ENCODE measurements at regions not wholly inside any gene's neighbourhood (a gene's known extent, or its start where the extent isn't known, plus 50 kb on each side); places are given as distances from the start of the nearest gene placed in this dataset.

- H3K36me3 ChIP-seq (ENCODE audit: control insufficient read depth in 2 of 3, insufficient read depth in 3 of 3, low read length in 3 of 3): no peaks in the 10 kb centered on the region
Observed at GRCh38 chr7:109752068-109752467, 1182.4 kb downstream of the DNAJB9 start.

GRCh38 chr7:109757713-109758112, 1188.0 kb downstream of the DNAJB9 start:
- TF ChIP-seq, protein P1, sequence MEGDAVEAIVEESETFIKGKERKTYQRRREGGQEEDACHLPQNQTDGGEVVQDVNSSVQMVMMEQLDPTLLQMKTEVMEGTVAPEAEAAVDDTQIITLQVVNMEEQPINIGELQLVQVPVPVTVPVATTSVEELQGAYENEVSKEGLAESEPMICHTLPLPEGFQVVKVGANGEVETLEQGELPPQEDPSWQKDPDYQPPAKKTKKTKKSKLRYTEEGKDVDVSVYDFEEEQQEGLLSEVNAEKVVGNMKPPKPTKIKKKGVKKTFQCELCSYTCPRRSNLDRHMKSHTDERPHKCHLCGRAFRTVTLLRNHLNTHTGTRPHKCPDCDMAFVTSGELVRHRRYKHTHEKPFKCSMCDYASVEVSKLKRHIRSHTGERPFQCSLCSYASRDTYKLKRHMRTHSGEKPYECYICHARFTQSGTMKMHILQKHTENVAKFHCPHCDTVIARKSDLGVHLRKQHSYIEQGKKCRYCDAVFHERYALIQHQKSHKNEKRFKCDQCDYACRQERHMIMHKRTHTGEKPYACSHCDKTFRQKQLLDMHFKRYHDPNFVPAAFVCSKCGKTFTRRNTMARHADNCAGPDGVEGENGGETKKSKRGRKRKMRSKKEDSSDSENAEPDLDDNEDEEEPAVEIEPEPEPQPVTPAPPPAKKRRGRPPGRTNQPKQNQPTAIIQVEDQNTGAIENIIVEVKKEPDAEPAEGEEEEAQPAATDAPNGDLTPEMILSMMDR (IDR thresholded peaks at IDR 0.05; ENCODE audit: borderline replicate concordance, extremely low read depth, insufficient read depth): no peak
- Histone ChIP-seq H3K36me3 (ENCODE audit: control insufficient read depth in 2 of 3, insufficient read depth in 3 of 3, low read length in 3 of 3) (no peaks in the 10 kb centered on the region), H3K9ac (ENCODE audit: low read length in 3 of 3) (no peak overlapping the region), H3K27me3 (ENCODE audit: control insufficient read depth, insufficient read depth, low read length) (no peaks in the 10 kb centered on the region), H3K27ac (ENCODE audit: low read depth in 2 of 2, low read length in 2 of 2) (no peak overlapping the region), H3K9me3 (ENCODE audit: control insufficient read depth in 2 of 3, insufficient read depth in 1 of 3, low read length in 3 of 3) (no peaks in the 10 kb centered on the region), H3K4me3 (ENCODE audit: low read length in 3 of 3) (no peak overlapping the region), H3K4me1 (ENCODE audit: control insufficient read depth in 2 of 3, insufficient read depth in 2 of 3, low read depth in 1 of 3, low read length in 3 of 3) (no peaks in the 10 kb centered on the region)
- DNase-seq: no peak
- intact Hi-C loops (cut with DNase I): no loop called here
- FAIRE-seq: no peak

More at GRCh38 chr7:109752068-109752467, 1182.4 kb downstream of the DNAJB9 start:
- FAIRE-seq: no peak
- Histone ChIP-seq H3K27ac (ENCODE audit: low read depth in 2 of 2, low read length in 2 of 2) (no peak overlapping the region), H3K27me3 (ENCODE audit: control insufficient read depth, insufficient read depth, low read length) (no peaks in the 10 kb centered on the region), H3K4me3 (ENCODE audit: low read length in 3 of 3) (no peak overlapping the region), H3K4me1 (ENCODE audit: control insufficient read depth in 2 of 3, insufficient read depth in 2 of 3, low read depth in 1 of 3, low read length in 3 of 3) (no peaks in the 10 kb centered on the region), H3K9me3 (ENCODE audit: control insufficient read depth in 2 of 3, insufficient read depth in 1 of 3, low read length in 3 of 3) (no peaks in the 10 kb centered on the region), H3K9ac (ENCODE audit: low read length in 3 of 3) (no peak overlapping the region)
- TF ChIP-seq, protein P1 (IDR thresholded peaks at IDR 0.05; ENCODE audit: borderline replicate concordance, extremely low read depth, insufficient read depth): no peak
- DNase-seq: no peak
- intact Hi-C loops (cut with DNase I): no loop called here

GRCh38 chr7:109763611-109764010, 1193.9 kb downstream of the DNAJB9 start:
- no peak for DNase-seq

More at GRCh38 chr7:109763611-109764010, 1193.9 kb downstream of the DNAJB9 start:
- Histone ChIP-seq H3K27me3 (ENCODE audit: control insufficient read depth, insufficient read depth, low read length) (no peaks in the 10 kb centered on the region), H3K4me3 (ENCODE audit: low read length in 3 of 3) (no peak overlapping the region), H3K9ac (ENCODE audit: low read length in 3 of 3) (no peak overlapping the region), H3K36me3 (ENCODE audit: control insufficient read depth in 2 of 3, insufficient read depth in 3 of 3, low read length in 3 of 3) (no peaks in the 10 kb centered on the region), H3K4me1 (ENCODE audit: control insufficient read depth in 2 of 3, insufficient read depth in 2 of 3, low read depth in 1 of 3, low read length in 3 of 3) (no peaks in the 10 kb centered on the region), H3K9me3 (ENCODE audit: control insufficient read depth in 2 of 3, insufficient read depth in 1 of 3, low read length in 3 of 3) (no peaks in the 10 kb centered on the region), H3K27ac (ENCODE audit: low read depth in 2 of 2, low read length in 2 of 2) (no peak overlapping the region)
- intact Hi-C loops (cut with DNase I): no loop called here
- TF ChIP-seq, protein P1 (IDR thresholded peaks at IDR 0.05; ENCODE audit: borderline replicate concordance, extremely low read depth, insufficient read depth): no peak
- no peak for FAIRE-seq
